NT2/D1 (cell line): ENCODE measurements at regions not wholly inside any gene's neighbourhood (a gene's known extent, or its start where the extent isn't known, plus 50 kb on each side); places are given as distances from the start of the nearest gene placed in this dataset.

Experiments used
- YY1 ChIP-seq: IDR thresholded peaks from 2 replicates; pipeline ENCODE4 v1.6.1; 2011; ENCODE audit not compliant: insufficient read length, insufficient read depth
- ZNF274 ChIP-seq: IDR thresholded peaks from 2 replicates; pipeline ENCODE4 v1.6.1; 2011; ENCODE audit warnings: mild to moderate bottlenecking, low read depth, low read length

GRCh38 chrX:13102636-13103035 is 58.2 kb upstream of the FAM9C start:
- no peak for TF ChIP-seq YY1
- no peak for TF ChIP-seq ZNF274
